GM23248 (cell line): ENCODE measurements at regions not wholly inside any gene's neighbourhood (a gene's known extent, or its start where the extent isn't known, plus 50 kb on each side); places are given as distances from the start of the nearest gene placed in this dataset.
"Not testable (repeated sequence)": the region's sequence is repeated elsewhere in the genome, so short reads cannot be mapped to it uniquely, and the experiment has no call there.

Experiments
- DNase-seq: peaks from one replicate; pipeline ENCODE4 v3.0.0-alpha.2; 2015
- H2AFZ ChIP-seq: fragments of 200-600 bp; sonication (generic); 2 replicates; pipeline ENCODE4 v1.6.1; 2016; ENCODE audit warnings: antibody characterized with exemption
- H3F3A ChIP-seq: fragments of 200-600 bp; sonication (generic); 2 replicates; pipeline ENCODE4 v1.6.1; 2016; ENCODE audit warnings: mild to moderate bottlenecking, antibody characterized with exemption, mixed run types; ENCODE audit not compliant: insufficient read depth
- H3K27ac ChIP-seq: fragments of 200-600 bp; sonication (generic); 2 replicates; pipeline ENCODE4 v1.5.1; 2016; ENCODE audit warnings: mild to moderate bottlenecking
- H3K27me3 ChIP-seq: fragments of 200-600 bp; sonication (generic); replicated peaks from 2 replicates; pipeline ENCODE4 v1.6.1; 2016; ENCODE audit warnings: mild to moderate bottlenecking; ENCODE audit not compliant: insufficient read depth
- H3K36me3 ChIP-seq: fragments of 200-600 bp; sonication (generic); 2 replicates; pipeline ENCODE4 v1.6.1; 2016; ENCODE audit warnings: low read depth, mild to moderate bottlenecking
- H3K4me1 ChIP-seq: fragments of 200-600 bp; sonication (generic); 2 replicates; pipeline ENCODE4 v1.6.1; 2016; ENCODE audit warnings: mild to moderate bottlenecking; ENCODE audit not compliant: insufficient read depth
- H3K4me2 ChIP-seq: fragments of 200-600 bp; sonication (generic); one replicate; pipeline ENCODE4 v1.6.1; 2016; ENCODE audit warnings: mild to moderate bottlenecking; ENCODE audit not compliant: unreplicated experiment
- H3K4me3 ChIP-seq: fragments of 200-600 bp; sonication (generic); 2 replicates; pipeline ENCODE4 v1.5.1; 2016; ENCODE audit warnings: mild to moderate bottlenecking
- H3K79me2 ChIP-seq: fragments of 200-600 bp; sonication (generic); 2 replicates; pipeline ENCODE4 v1.6.1; 2016; ENCODE audit warnings: mild to moderate bottlenecking; ENCODE audit not compliant: insufficient read depth
- H3K9ac ChIP-seq: fragments of 200-600 bp; sonication (generic); 2 replicates; pipeline ENCODE4 v1.6.1; 2016; ENCODE audit warnings: mild to moderate bottlenecking
- H3K9me2 ChIP-seq: fragments of 200-600 bp; sonication (generic); 2 replicates; pipeline ENCODE4 v1.6.1; 2016; ENCODE audit warnings: mixed run types, mild to moderate bottlenecking, moderate library complexity; ENCODE audit not compliant: insufficient read depth
- H3K9me3 ChIP-seq: fragments of 200-600 bp; sonication (generic); one replicate; pipeline ENCODE4 v1.6.1; 2017; ENCODE audit warnings: low read depth
- H4K20me1 ChIP-seq: fragments of 200-600 bp; sonication (generic); 2 replicates; pipeline ENCODE4 v1.6.0; 2016; ENCODE audit not compliant: insufficient read depth
- EZH2 ChIP-seq: fragments of 200-600 bp; sonication (generic); IDR thresholded peaks from 2 replicates; pipeline ENCODE4 v1.6.1; 2018; ENCODE audit warnings: antibody characterized with exemption, mild to moderate bottlenecking; ENCODE audit not compliant: insufficient read depth, poor library complexity, severe bottlenecking
- EZH2phosphoT487 ChIP-seq: fragments of 200-600 bp; sonication (generic); IDR thresholded peaks from 2 replicates; pipeline ENCODE4 v1.6.1; 2018; ENCODE audit warnings: antibody characterized with exemption, moderate library complexity, mild to moderate bottlenecking, low read depth; ENCODE audit not compliant: insufficient read depth
- WGBS, 2 experiments: methylation state at CpG; one replicate each; pipeline ENCODE4 v1.1.6; 2015 to 2017; ENCODE audit warnings: low lambda C conversion rate in 2 of 2, low coverage in 1 of 2; ENCODE audit errors: missing lambda C conversion rate in 2 of 2; 5-methylcytosine and 5-hydroxymethylcytosine counted together
- in situ Hi-C: fragments of 300-500 bp; cut with MboI; formaldehyde crosslinking; loops from 2 replicates; pipeline ENCODE4 v1.15.0; 2020

DNA sequence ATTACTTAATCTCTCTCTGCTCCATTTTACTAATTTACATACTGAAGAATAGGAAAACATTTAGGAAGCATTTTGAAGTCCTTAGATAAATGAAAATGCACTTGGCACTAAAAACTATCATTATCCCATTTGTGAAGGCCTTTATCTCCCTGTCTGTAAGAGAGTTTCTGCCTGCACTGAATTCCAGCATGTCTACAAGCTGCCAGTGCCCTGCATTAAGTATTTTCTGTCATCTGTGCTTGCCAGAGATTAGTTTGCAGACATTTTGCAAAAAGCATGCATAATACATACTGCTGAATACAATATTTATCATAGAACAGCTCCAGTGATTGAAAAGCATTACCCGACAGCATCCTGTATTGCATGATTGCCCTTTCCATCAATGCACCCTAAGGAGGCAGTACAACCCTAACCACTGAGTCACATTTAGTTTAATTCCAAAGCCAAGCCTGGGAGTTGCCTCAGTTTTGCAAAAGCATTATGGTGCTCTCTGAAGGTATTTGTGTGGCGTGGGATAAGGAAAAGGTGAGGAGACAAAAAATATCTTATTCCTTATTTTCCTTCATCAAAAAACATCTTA, 280.2 kb upstream of the TOM1L1 start:
- no peak overlapping the region for H3K9ac ChIP-seq
- H3K4me2 ChIP-seq: no peak overlapping the region
- no peaks in the 10 kb centered on the region for H3K9me2 ChIP-seq
- no peak for TF ChIP-seq EZH2
- no peak for TF ChIP-seq EZH2phosphoT487
- H3K27ac ChIP-seq: no peak overlapping the region
- no peak for DNase-seq
- H3K9me3 ChIP-seq: no peaks in the 10 kb centered on the region
- no peak overlapping the region for H2AFZ ChIP-seq
- H3K27me3 ChIP-seq: no peaks in the 10 kb centered on the region
- H3K4me1 ChIP-seq: no peaks in the 10 kb centered on the region
- 19 to 28% methylated on average over 2 of the region's 2 CpGs for WGBS, 2 experiments
- no peaks in the 10 kb centered on the region for H3K36me3 ChIP-seq
- H3K79me2 ChIP-seq: no peaks in the 10 kb centered on the region
- no peaks in the 10 kb centered on the region for H3F3A ChIP-seq
- in situ Hi-C loops: no loop called here
- no peaks in the 10 kb centered on the region for H4K20me1 ChIP-seq
- H3K4me3 ChIP-seq: no peak overlapping the region

DNA sequence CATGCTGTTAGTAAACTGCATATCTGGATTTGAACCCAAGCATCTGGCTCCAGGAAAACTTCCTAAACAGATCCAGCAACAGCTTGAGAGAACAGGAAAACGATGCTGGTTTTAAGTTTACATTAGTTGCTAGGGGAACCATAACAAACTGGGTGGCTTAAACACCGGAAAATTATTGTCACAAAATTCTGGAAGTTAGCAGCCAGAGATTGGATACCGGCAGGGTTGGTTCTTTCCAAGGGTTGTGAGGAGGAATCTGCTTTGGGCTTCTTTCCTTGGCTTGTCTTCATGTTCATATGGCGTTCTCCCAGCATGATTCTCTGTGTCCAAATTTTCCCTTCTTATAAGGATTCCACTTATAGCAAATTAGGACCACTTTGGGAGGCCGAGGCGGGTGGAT, 276.9 kb upstream of the TOM1L1 start:
- Histone ChIP-seq H3K9me2 (no peaks in the 10 kb centered on the region), H3K9me3 (no peaks in the 10 kb centered on the region), H3K4me2 (no peak overlapping the region), H3K79me2 (no peaks in the 10 kb centered on the region), H2AFZ (no peak overlapping the region), H3K9ac (no peak overlapping the region), H4K20me1 (no peaks in the 10 kb centered on the region), H3K36me3 (no peaks in the 10 kb centered on the region), H3K27ac (no peak overlapping the region), H3K27me3 (no peaks in the 10 kb centered on the region), H3K4me1 (no peaks in the 10 kb centered on the region), H3K4me3 (no peak overlapping the region), H3F3A (no peaks in the 10 kb centered on the region)
- TF ChIP-seq EZH2: no peak
- TF ChIP-seq EZH2phosphoT487: no peak
- in situ Hi-C loops: no loop called here
- DNase-seq: no peak
- 17% methylated on average over 6 of the region's 6 CpGs for WGBS, 2 experiments

- no peaks in the 10 kb centered on the region for H3K27me3 ChIP-seq
- no peaks in the 10 kb centered on the region for H3K9me3 ChIP-seq
- TF ChIP-seq EZH2 (no peak), EZH2phosphoT487 (no peak)
- H4K20me1 ChIP-seq: no peaks in the 10 kb centered on the region
- H3K4me1 ChIP-seq: no peaks in the 10 kb centered on the region
- H3K9me2 ChIP-seq: no peaks in the 10 kb centered on the region
- no peak overlapping the region for H3K9ac ChIP-seq
- no peak overlapping the region for H2AFZ ChIP-seq
- no peaks in the 10 kb centered on the region for H3K79me2 ChIP-seq
- no peak overlapping the region for H3K4me2 ChIP-seq
- DNase-seq: no peak
- H3F3A ChIP-seq: no peaks in the 10 kb centered on the region
- no peak overlapping the region for H3K4me3 ChIP-seq
- in situ Hi-C loops: no loop called here
- H3K27ac ChIP-seq: no peak overlapping the region
- H3K36me3 ChIP-seq: no peaks in the 10 kb centered on the region
- WGBS, 2 experiments: 11 to 26% methylated on average over 2 of the region's 2 CpGs
Measured at GRCh38 chr17:54626146-54626703, 274.4 kb upstream of the TOM1L1 start.

DNA sequence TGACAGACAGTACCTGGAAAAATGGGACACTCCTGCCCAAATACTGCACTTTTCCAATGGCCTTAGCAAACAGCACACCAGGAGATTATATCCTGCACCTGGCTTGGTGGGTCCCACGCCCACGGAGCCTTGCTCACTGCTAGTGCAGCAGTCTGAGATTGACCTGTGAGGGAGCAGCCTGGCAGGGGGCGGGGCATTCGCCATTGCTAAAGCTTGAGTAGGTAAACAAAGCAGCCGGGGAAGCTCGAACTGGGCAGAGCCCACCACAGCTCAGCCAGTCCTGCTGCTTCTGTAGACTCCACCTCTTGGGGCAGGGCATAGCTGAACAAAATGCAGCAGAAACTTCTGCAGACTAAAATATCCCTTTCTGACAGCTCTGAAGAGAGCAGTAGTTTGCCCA, 261.2 kb upstream of the TOM1L1 start:
- H3K9me3 ChIP-seq, in situ Hi-C loops, H3K4me3 ChIP-seq, H3K9me2 ChIP-seq, H3K9ac ChIP-seq, DNase-seq, H3F3A ChIP-seq, H4K20me1 ChIP-seq, H3K27ac ChIP-seq, H2AFZ ChIP-seq, H3K4me1 ChIP-seq, H3K27me3 ChIP-seq, H3K79me2 ChIP-seq, H3K36me3 ChIP-seq, H3K4me2 ChIP-seq: not testable (repeated sequence)
- WGBS, 2 experiments: 28 to 32% methylated on average over 6 of the region's 6 CpGs
